H1 (cell line): ENCODE measurements at regions not wholly inside any gene's neighbourhood (a gene's known extent, or its start where the extent isn't known, plus 50 kb on each side); places are given as distances from the start of the nearest gene placed in this dataset.

Source experiments
- CTCF ChIA-PET: fragments of 300-600 bp; sonication (Branson Sonifier 250); formaldehyde crosslinking; loops from one replicate; lab custom pipeline; 2021; ENCODE audit not compliant: partially characterized antibody; lab: Charles Lee
- POLR2A ChIA-PET: fragments of 300-600 bp; sonication (Branson Sonifier 250); formaldehyde crosslinking; loops from one replicate; lab custom pipeline; 2021; ENCODE audit warnings: inconsistent platforms; ENCODE audit not compliant: partially characterized antibody; lab: Charles Lee
- DNase-seq, 2 experiments: peaks; one replicate each; pipeline versions ENCODE4 v3.0.0 to v3.0.0-alpha.2; 2010 to 2022; ENCODE audit warnings: low spot score in 2 of 2, low read depth in 1 of 2, mixed read lengths in 1 of 2
- FAIRE-seq: peaks from 2 replicates; lab custom pipeline; 2011; peaks lifted over from hg19 to GRCh38; lab: Jason Lieb, UNC
- H2AFZ ChIP-seq: 2 replicates; pipeline ENCODE4 v1.8.1; 2012; ENCODE audit warnings: low read length, inconsistent platforms
- H2AK5ac ChIP-seq: 2 replicates; pipeline ENCODE4 v1.6.1; 2013; ENCODE audit warnings: low read depth, low read length
- H2BK120ac ChIP-seq: replicated peaks from 2 replicates; pipeline ENCODE3; 2013; ENCODE audit warnings: low read depth, low read length, inconsistent platforms
- H2BK12ac ChIP-seq: 2 replicates; pipeline ENCODE4 v1.6.1; 2013; ENCODE audit warnings: low read depth, low read length
- H2BK15ac ChIP-seq: 2 replicates; pipeline ENCODE4 v1.6.1; 2013; ENCODE audit warnings: low read length
- H2BK20ac ChIP-seq: 2 replicates; pipeline ENCODE4 v1.6.1; 2013; ENCODE audit warnings: low read length
- H2BK5ac ChIP-seq: 2 replicates; pipeline ENCODE4 v1.6.1; 2013; ENCODE audit warnings: low read depth, low read length
- H3K14ac ChIP-seq: 2 replicates; pipeline ENCODE4 v1.6.1; 2013; ENCODE audit warnings: inconsistent platforms; ENCODE audit not compliant: insufficient read length
- H3K18ac ChIP-seq: 2 replicates; pipeline ENCODE4 v1.6.1; 2013; ENCODE audit warnings: low read length; ENCODE audit errors: extremely low read depth
- H3K23ac ChIP-seq: 2 replicates; pipeline ENCODE4 v1.6.1; 2013; ENCODE audit warnings: inconsistent platforms; ENCODE audit not compliant: insufficient read length
- H3K23me2 ChIP-seq: 2 replicates; pipeline ENCODE4 v1.6.1; 2013; ENCODE audit warnings: low read depth, low read length
- H3K27ac ChIP-seq: 2 replicates; pipeline ENCODE4 v1.6.1; 2011; ENCODE audit warnings: low read depth, low read length, inconsistent platforms
- H3K27me3 ChIP-seq, 4 experiments: replicated peaks in 1 of 4; 1 replicate in 1 of 4; 2 replicates in 3 of 4; pipeline versions ENCODE4 v1.6.1 to v1.8.1; 2011 to 2013; ENCODE audit warnings: low read length in 3 of 4, mild to moderate bottlenecking in 3 of 4, inconsistent platforms in 2 of 4, mixed read lengths in 2 of 4, moderate library complexity in 1 of 4; ENCODE audit not compliant: control insufficient read depth in 3 of 4, insufficient read depth in 3 of 4; ENCODE audit errors: extremely low read depth in 1 of 4
- H3K36me3 ChIP-seq, 4 experiments: 2 replicates each; pipeline versions ENCODE4 v1.6.1 to v1.8.1; 2011 to 2013; ENCODE audit warnings: mild to moderate bottlenecking in 4 of 4, low read length in 3 of 4, moderate library complexity in 2 of 4, control low read depth in 1 of 4, inconsistent platforms in 1 of 4; ENCODE audit not compliant: insufficient read depth in 4 of 4, control insufficient read depth in 2 of 4
- H3K4ac ChIP-seq: replicated peaks from 2 replicates; pipeline ENCODE3; 2013; ENCODE audit warnings: low read length, low read depth, mixed read lengths, inconsistent platforms; ENCODE audit not compliant: insufficient read length
- H3K4me1 ChIP-seq, 4 experiments: replicated peaks in 1 of 4; 1 replicate in 1 of 4; 2 replicates in 3 of 4; pipeline versions ENCODE4 v1.6.1 to v1.8.1; 2011 to 2013; ENCODE audit warnings: low read length in 3 of 4, inconsistent platforms in 2 of 4, mixed read lengths in 1 of 4; ENCODE audit not compliant: insufficient read depth in 4 of 4, control insufficient read depth in 3 of 4
- H3K4me2 ChIP-seq, 2 experiments: 2 replicates each; pipeline versions ENCODE4 v1.6.1 to v1.8.1; 2011 to 2013; ENCODE audit warnings: low read depth in 2 of 2, low read length in 2 of 2, control low read depth in 1 of 2, inconsistent platforms in 1 of 2, mild to moderate bottlenecking in 1 of 2; ENCODE audit not compliant: insufficient read depth in 1 of 2
- H3K4me3 ChIP-seq, 4 experiments: fragments of 200-600, 300-600 bp in 1 of 4; sonication (generic), shearing (Covaris generic), sonication (Bioruptor Twin) in 1 of 4; 2 replicates each; pipeline versions ENCODE4 v1.5.1 to v1.8.1; 2011 to 2016; ENCODE audit warnings: low read length in 4 of 4, low read depth in 3 of 4, control low read depth in 2 of 4, inconsistent platforms in 2 of 4, mild to moderate bottlenecking in 2 of 4, mixed read lengths in 1 of 4, moderate library complexity in 1 of 4; ENCODE audit not compliant: insufficient read depth in 2 of 4; ENCODE audit errors: extremely low read depth in 1 of 4
- H3K56ac ChIP-seq: replicated peaks from 2 replicates; pipeline ENCODE3; 2013; ENCODE audit warnings: low read depth, mild to moderate bottlenecking, mixed read lengths, low read length, inconsistent platforms; ENCODE audit not compliant: insufficient read length
- H3K79me1 ChIP-seq: 2 replicates; pipeline ENCODE4 v1.6.1; 2013; ENCODE audit warnings: low read depth, low read length, control low read depth
- H3K79me2 ChIP-seq, 2 experiments: 2 replicates each; pipeline versions ENCODE4 v1.6.1 to v1.8.1; 2012 to 2013; ENCODE audit warnings: low read length in 2 of 2, mild to moderate bottlenecking in 2 of 2, inconsistent platforms in 1 of 2; ENCODE audit not compliant: insufficient read depth in 2 of 2, control insufficient read depth in 1 of 2
- H3K9ac ChIP-seq, 4 experiments: replicated peaks in 1 of 4; 1 replicate in 1 of 4; 2 replicates in 3 of 4; pipeline versions ENCODE4 v1.6.1 to v1.8.1; 2011 to 2013; ENCODE audit warnings: low read depth in 3 of 4, low read length in 3 of 4, control low read depth in 2 of 4, mild to moderate bottlenecking in 2 of 4, moderate library complexity in 2 of 4, inconsistent platforms in 1 of 4; ENCODE audit errors: extremely low read depth in 1 of 4
- H3K9me3 ChIP-seq, 2 experiments: 2 replicates each; pipeline versions ENCODE4 v1.6.1 to v1.8.1; 2012 to 2013; ENCODE audit warnings: mild to moderate bottlenecking in 2 of 2, moderate library complexity in 2 of 2, control low read depth in 1 of 2, inconsistent platforms in 1 of 2, low read depth in 1 of 2, low read length in 1 of 2, mixed read lengths in 1 of 2; ENCODE audit not compliant: insufficient read depth in 2 of 2
- H4K20me1 ChIP-seq, 2 experiments: replicated peaks in 1 of 2; 2 replicates each; pipeline versions ENCODE3 to v1.8.1; 2011 to 2013; ENCODE audit warnings: inconsistent platforms in 2 of 2, low read length in 2 of 2, mild to moderate bottlenecking in 1 of 2; ENCODE audit not compliant: insufficient read depth in 2 of 2, control insufficient read depth in 1 of 2
- H4K5ac ChIP-seq: 2 replicates; pipeline ENCODE4 v1.6.1; 2013; ENCODE audit warnings: low read length, low read depth, mixed read lengths, inconsistent platforms; ENCODE audit not compliant: insufficient read length
- H4K8ac ChIP-seq: 2 replicates; pipeline ENCODE4 v1.8.0; 2013; ENCODE audit warnings: mild to moderate bottlenecking, moderate library complexity, low read length, inconsistent platforms; ENCODE audit not compliant: insufficient read depth; ENCODE audit errors: extremely low read depth
- H4K91ac ChIP-seq: replicated peaks from 2 replicates; pipeline ENCODE3; 2013; ENCODE audit warnings: low read length, mixed read lengths, inconsistent platforms; ENCODE audit not compliant: insufficient read length
- BCL11A ChIP-seq, 2 experiments: IDR thresholded peaks; one replicate each; pipeline ENCODE4 v1.6.1; 2011; ENCODE audit warnings: low read depth in 2 of 2, low read length in 2 of 2, mild to moderate bottlenecking in 2 of 2
- BRCA1 ChIP-seq: IDR thresholded peaks from 2 replicates; pipeline ENCODE4 v1.6.1; 2012; ENCODE audit warnings: low read depth, low read length, improper control_type of control experiment
- EZH2 ChIP-seq: fragments of 200-600 bp; sonication (generic); IDR thresholded peaks from 2 replicates; pipeline ENCODE4 v1.7.1; 2012; ENCODE audit warnings: low read depth, mild to moderate bottlenecking, moderate library complexity, low read length, inconsistent platforms; ENCODE audit not compliant: severe bottlenecking
- NANOG ChIP-seq: IDR thresholded peaks from 2 replicates; pipeline ENCODE4 v1.6.1; 2011; ENCODE audit warnings: low read length, low read depth, mild to moderate bottlenecking, inconsistent platforms; ENCODE audit not compliant: insufficient read depth, poor library complexity, severe bottlenecking
- PHF8 ChIP-seq: fragments of 200-600 bp; sonication (generic); conservative IDR thresholded peaks from 2 replicates; pipeline ENCODE4 v1.7.1; 2012; ENCODE audit warnings: low read depth, mild to moderate bottlenecking, inconsistent platforms, low read length, moderate library complexity
- RAD21 ChIP-seq, 2 experiments: IDR thresholded peaks in 1 of 2; conservative IDR thresholded peaks in 1 of 2; 2 replicates each; pipeline ENCODE4 v1.6.1; 2011; ENCODE audit warnings: low read depth in 2 of 2, low read length in 2 of 2, improper control_type of control experiment in 1 of 2, inconsistent platforms in 1 of 2, mild to moderate bottlenecking in 1 of 2, moderate library complexity in 1 of 2
- RFX5 ChIP-seq: IDR thresholded peaks from 2 replicates; pipeline ENCODE4 v1.6.1; 2011; ENCODE audit warnings: low read depth, low read length, improper control_type of control experiment, borderline replicate concordance
- SIX5 ChIP-seq: IDR thresholded peaks from 2 replicates; pipeline ENCODE4 v1.6.1; 2011; ENCODE audit warnings: mild to moderate bottlenecking, low read depth, low read length
- SRF ChIP-seq: IDR thresholded peaks from 2 replicates; pipeline ENCODE4 v1.6.1; 2011; ENCODE audit warnings: mild to moderate bottlenecking, low read depth, low read length, moderate library complexity
- WGBS, 2 experiments: shearing (Covaris generic) in 1 of 2; methylation state at CpG; one replicate each; pipeline versions ENCODE4 v1.1.6 to v1.1.7; 2013 to 2015; ENCODE audit warnings: low lambda C conversion rate in 2 of 2, mixed read lengths in 2 of 2, inconsistent platforms in 1 of 2, low coverage in 1 of 2, missing lambda C conversion rate in 1 of 2; ENCODE audit not compliant: insufficient replicate concordance in 2 of 2, insufficient coverage in 1 of 2, insufficient read length in 1 of 2; ENCODE audit errors: extremely low coverage in 1 of 2, missing lambda C conversion rate in 1 of 2; 5-methylcytosine and 5-hydroxymethylcytosine counted together
- TF ChIP-seq, protein P1 (sequence below): IDR thresholded peaks from 2 replicates; pipeline ENCODE4 v1.6.1; 2011; ENCODE audit warnings: low read depth, mild to moderate bottlenecking, low read length; ENCODE audit not compliant: insufficient read depth

DNA sequence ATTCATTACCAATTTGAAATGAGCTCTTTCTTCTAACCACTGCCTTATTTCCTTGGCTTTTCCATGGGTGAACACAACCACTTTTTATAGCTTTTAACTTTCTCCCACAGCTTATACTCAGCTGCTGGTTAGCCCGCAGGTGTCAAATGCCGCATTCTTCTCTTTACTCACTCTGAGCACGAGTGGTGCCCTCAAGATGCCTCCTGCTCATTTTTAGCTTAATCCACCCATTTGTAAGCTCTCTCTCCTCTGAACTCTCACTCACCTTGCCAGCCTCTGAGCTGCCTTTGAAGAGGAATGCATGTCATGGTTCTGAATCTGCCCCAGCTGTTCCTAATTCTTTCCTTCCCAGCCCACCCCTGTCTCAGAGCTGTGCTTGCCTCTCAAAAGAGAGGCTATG is 449.4 kb upstream of the PRICKLE1 start:
- DNase-seq: no peak
- no peak overlapping the region for H4K91ac ChIP-seq
- WGBS, 2 experiments: 79% methylated on average over 3 of the region's 3 CpGs; no CpG with 5 or more reads in 1 of the 2 experiments
- no peaks in the 10 kb centered on the region for H3K36me3 ChIP-seq
- no peak overlapping the region for H2BK5ac ChIP-seq
- H3K79me1 ChIP-seq: no peaks in the 10 kb centered on the region
- H2BK15ac ChIP-seq: no peak overlapping the region
- no peak overlapping the region for H3K9ac ChIP-seq
- no peaks in the 10 kb centered on the region for H3K4me1 ChIP-seq
- FAIRE-seq: no peak
- H3K18ac ChIP-seq: no peak overlapping the region
- no peaks in the 10 kb centered on the region for H3K23me2 ChIP-seq
- TF ChIP-seq BCL11A (IDR thresholded peaks at IDR 0.05; ENCODE audit: low read depth in 2 of 2, low read length in 2 of 2) (no peak), RAD21 (IDR thresholded peaks at IDR 0.05 in 1 of 2, conservative IDR thresholded peaks at IDR 0.05 in 1 of 2; ENCODE audit: low read depth in 2 of 2, low read length in 2 of 2) (no peak), EZH2 (no peak), PHF8 (no peak), SIX5 (no peak), BRCA1 (no peak), SRF (no peak), NANOG (no peak), RFX5 (no peak)
- TF ChIP-seq, protein P1, sequence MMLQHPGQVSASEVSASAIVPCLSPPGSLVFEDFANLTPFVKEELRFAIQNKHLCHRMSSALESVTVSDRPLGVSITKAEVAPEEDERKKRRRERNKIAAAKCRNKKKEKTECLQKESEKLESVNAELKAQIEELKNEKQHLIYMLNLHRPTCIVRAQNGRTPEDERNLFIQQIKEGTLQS: no peak
- no peak overlapping the region for H2BK20ac ChIP-seq
- no peak overlapping the region for H4K8ac ChIP-seq
- ChIA-PET POLR2A (no interaction called here), CTCF (interaction anchor here (0.7 to 1.0 kb wide), 3 partner anchors 227 to 257 kb away, joined by 3 to 4 read pairs (median 3); no protein-coding TSS in a partner anchor)
- no peak overlapping the region for H3K27ac ChIP-seq
- no peak overlapping the region for H2AFZ ChIP-seq
- H3K56ac ChIP-seq: no peak overlapping the region
- H4K5ac ChIP-seq: no peak overlapping the region
- no peak overlapping the region for H2BK120ac ChIP-seq
- no peak overlapping the region for H3K4me2 ChIP-seq
- H3K79me2 ChIP-seq: no peaks in the 10 kb centered on the region
- no peak overlapping the region for H3K23ac ChIP-seq
- H4K20me1 ChIP-seq: no peaks in the 10 kb centered on the region
- H3K4ac ChIP-seq: no peak overlapping the region
- no peak overlapping the region; a peak in 1 of 8 replicates for H3K4me3 ChIP-seq
- no peak overlapping the region for H2BK12ac ChIP-seq
- H2AK5ac ChIP-seq: no peak overlapping the region
- H3K27me3 ChIP-seq: no peaks in the 10 kb centered on the region
- no peak overlapping the region for H3K14ac ChIP-seq
- no peaks in the 10 kb centered on the region for H3K9me3 ChIP-seq
